Panc1 (cell line): ENCODE measurements at regions not wholly inside any gene's neighbourhood (a gene's known extent, or its start where the extent isn't known, plus 50 kb on each side); places are given as distances from the start of the nearest gene placed in this dataset.
A peak's percentile ranks its signal among the peaks of the same experiment; 100 is the strongest.

ENCODE experiments used
- ATAC-seq: fragments of 200-7000 bp; cut with Tn5 transposase; 2 replicates; pipeline ENCODE4 v1.9.1; 2020; ENCODE audit warnings: mild to moderate bottlenecking, moderate library complexity
- BruUV-seq: library from RNA; stranded (reverse); fragments of 400-500 nt; replicated peaks from 2 replicates; lab custom pipeline; 2021; lab: Mats Ljungman, UMichigan
- CTCF ChIA-PET: fragments of 300-600 bp; sonication (Branson Sonifier 250); formaldehyde crosslinking; loops from one replicate; lab custom pipeline; 2022; ENCODE audit warnings: antibody characterized with exemption; lab: Charles Lee
- POLR2A ChIA-PET: fragments of 300-600 bp; sonication (Branson Sonifier 250); formaldehyde crosslinking; loops from one replicate; lab custom pipeline; 2022; ENCODE audit warnings: antibody characterized with exemption; lab: Charles Lee
- DNase-seq: peaks from one replicate; pipeline ENCODE4 v3.0.0-alpha.2; 2010; ENCODE audit warnings: low read depth, low spot score
- H3K27ac ChIP-seq: 2 replicates; pipeline ENCODE4 v1.5.1; 2011; ENCODE audit warnings: mild to moderate bottlenecking, low read length, inconsistent platforms
- H3K27me3 ChIP-seq: fragments of 200-500 bp; sonication (Bioruptor generic); 2 replicates; pipeline ENCODE4 v1.6.0; 2014; ENCODE audit warnings: low read length, inconsistent platforms; ENCODE audit not compliant: control insufficient read depth, insufficient read depth
- H3K36me3 ChIP-seq: fragments of 200-500 bp; sonication (Bioruptor generic); 2 replicates; pipeline ENCODE4 v1.5.1; 2014; ENCODE audit warnings: inconsistent platforms, mild to moderate bottlenecking, low read length, moderate library complexity; ENCODE audit not compliant: control insufficient read depth, insufficient read depth
- H3K4me1 ChIP-seq: 2 replicates; pipeline ENCODE4 v1.5.1; 2011; ENCODE audit warnings: inconsistent platforms, mild to moderate bottlenecking, low read length, moderate library complexity; ENCODE audit not compliant: control insufficient read depth, insufficient read depth
- H3K4me3 ChIP-seq, 2 experiments: 2 replicates each; pipeline ENCODE4 v1.5.1; 2011 to 2012; ENCODE audit warnings: low read depth in 2 of 2, low read length in 2 of 2, mild to moderate bottlenecking in 2 of 2, inconsistent platforms in 1 of 2, moderate library complexity in 1 of 2
- H3K9me3 ChIP-seq: fragments of 200-500 bp; sonication (Bioruptor generic); 2 replicates; pipeline ENCODE4 v1.5.1; 2014; ENCODE audit warnings: low read depth, mild to moderate bottlenecking, inconsistent platforms, low read length, moderate library complexity; ENCODE audit not compliant: control insufficient read depth, insufficient read depth
- CTCF ChIP-seq: fragments of 450-650 bp; IDR thresholded peaks from 2 replicates; pipeline ENCODE4 v1.5.1; 2017; ENCODE audit warnings: mild to moderate bottlenecking
- POLR2AphosphoS5 ChIP-seq: IDR thresholded peaks from 2 replicates; pipeline ENCODE4 v1.6.1; 2012; ENCODE audit warnings: mild to moderate bottlenecking, low read depth, low read length, moderate library complexity
- REST ChIP-seq, 2 experiments: IDR thresholded peaks; 2 replicates each; pipeline ENCODE4 v1.6.1; 2011 to 2012; ENCODE audit warnings: low read depth in 2 of 2, control low read depth in 1 of 2, low read length in 1 of 2, mild to moderate bottlenecking in 1 of 2, moderate library complexity in 1 of 2; ENCODE audit not compliant: insufficient read depth in 1 of 2
- SIN3A ChIP-seq: IDR thresholded peaks from 2 replicates; pipeline ENCODE4 v1.6.1; 2012; ENCODE audit warnings: low read depth, mild to moderate bottlenecking, low read length, moderate library complexity, borderline replicate concordance; ENCODE audit not compliant: insufficient read depth
- TCF7L2 ChIP-seq: IDR thresholded peaks from 2 replicates; pipeline ENCODE4 v1.6.1; 2011; ENCODE audit warnings: mild to moderate bottlenecking, low read depth, low read length, inconsistent platforms
- in situ Hi-C: cut with HindIII; loops from 2 replicates; pipeline ENCODE4 v1.10.0; 2016; ENCODE audit warnings: low sequenced_read_pairs, low pct_unique_long_range_greater_than_20kb
- intact Hi-C: fragments of 100-400 bp; cut with micrococcal nuclease; formaldehyde crosslinking; loops from one replicate; pipeline ENCODE4 v1.10.0; 2022; ENCODE audit not compliant: unreplicated experiment

GRCh38 chr17:72503556-72503955, 382.7 kb downstream of the SOX9 start:
- ATAC-seq (no peak), DNase-seq (no peak)
- intact Hi-C loops, result no loop called here
- no peaks in the 10 kb centered on the region for H3K27me3 ChIP-seq
- ChIA-PET POLR2A (no interaction called here), CTCF (no interaction called here)
- H3K27ac ChIP-seq, result peak overlapping the region; percentile 98
- H3K36me3 ChIP-seq, result no peaks in the 10 kb centered on the region
- no peak overlapping the region for H3K4me3 ChIP-seq
- H3K4me1 ChIP-seq, result peaks cover 84% of the 10 kb centered on the region
- BruUV-seq, result no TSS peak
- no peak for TF ChIP-seq REST (IDR thresholded peaks at IDR 0.05; ENCODE audit: insufficient read depth in 1 of 2, low read depth in 2 of 2, low read length in 1 of 2)
- TF ChIP-seq POLR2AphosphoS5, result no peak
- TF ChIP-seq CTCF, result no peak
- TF ChIP-seq TCF7L2, result no peak
- no peak for TF ChIP-seq SIN3A
- H3K9me3 ChIP-seq, result no peaks in the 10 kb centered on the region
- in situ Hi-C loops, result no loop called here

GRCh38 chr17:72504783-72505182, 384.0 kb downstream of the SOX9 start:
- H3K36me3 ChIP-seq, result no peaks in the 10 kb centered on the region
- ChIA-PET POLR2A (interaction anchor here (0.6 kb wide), 1 partner anchor 27 kb away, joined by 3 read pairs; no protein-coding TSS in a partner anchor), CTCF (interaction anchor here (0.6 kb wide), 2 partner anchors 34 to 249 kb away, joined by 3 to 5 read pairs; no protein-coding TSS in a partner anchor)
- H3K4me3 ChIP-seq, result no peak overlapping the region
- H3K9me3 ChIP-seq, result no peaks in the 10 kb centered on the region
- intact Hi-C loops, result no loop called here
- in situ Hi-C loops, result no loop called here
- DNase-seq, result no peak
- BruUV-seq, result no TSS peak
- no peak for ATAC-seq
- H3K27me3 ChIP-seq, result no peaks in the 10 kb centered on the region
- H3K27ac ChIP-seq, result peak overlapping the region; percentile 98
- TF ChIP-seq SIN3A (no peak), POLR2AphosphoS5 (no peak; the same call in 1 of the 2 replicates), REST (IDR thresholded peaks at IDR 0.05; ENCODE audit: insufficient read depth in 1 of 2, low read depth in 2 of 2, low read length in 1 of 2) (no peak), CTCF (no peak)
- H3K4me1 ChIP-seq, result peaks cover 83% of the 10 kb centered on the region
